ENCODE measurements at regions not wholly inside any gene's neighbourhood (a gene's known extent, or its start where the extent isn't known, plus 50 kb on each side); places are given as distances from the start of the nearest gene placed in this dataset.

- TF ChIP-seq POLR2A (IDR thresholded peaks at IDR 0.05; ENCODE audit: low read length): no peak
- no peak for TF ChIP-seq GATA1 (IDR thresholded peaks at IDR 0.05; ENCODE audit: low read depth, low read length)
These were observed 52.8 kb upstream of the AKIRIN2 start for GRCh38 chr6:87754828-87755227.

Measured in erythroblast (primary cell).